ENCODE measurements at regions not wholly inside any gene's neighbourhood (a gene's known extent, or its start where the extent isn't known, plus 50 kb on each side); places are given as distances from the start of the nearest gene placed in this dataset.
A peak's percentile ranks its signal among the peaks of the same experiment; 100 is the strongest.
"Not testable (repeated sequence)": the region's sequence is repeated elsewhere in the genome, so short reads cannot be mapped to it uniquely, and the experiment has no call there.

DNA sequence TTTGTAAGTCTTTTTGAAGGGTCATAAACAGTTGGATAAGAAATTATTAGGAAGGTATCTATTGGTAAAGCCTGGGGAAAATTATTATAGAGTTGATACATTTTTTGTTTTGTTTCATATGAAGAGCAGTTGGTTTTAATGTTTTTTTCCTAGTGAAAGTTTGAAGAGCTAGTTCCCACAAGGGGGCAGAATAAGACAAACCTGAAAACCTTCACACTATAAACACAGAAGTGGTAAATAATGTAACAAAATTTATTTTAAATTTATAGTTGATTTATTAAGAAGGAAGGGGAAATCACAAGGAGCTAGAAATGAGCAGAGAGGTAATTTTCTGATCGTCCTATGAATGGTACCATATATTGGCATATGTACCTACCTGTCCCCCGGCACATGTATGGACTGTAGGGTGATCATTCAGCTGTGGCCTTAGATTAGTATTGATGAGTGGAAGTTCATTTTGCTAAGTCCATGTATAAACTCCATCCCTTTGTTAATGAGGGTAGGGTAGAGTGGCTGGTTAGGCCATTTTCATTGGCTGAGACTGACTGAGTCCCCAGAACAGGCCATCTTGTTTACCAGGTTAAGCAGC lies 116.3 kb downstream of the TANC2 start:
- ATAC-seq, result no peak

- ATAC-seq, result no peak
Measured at GRCh38 chr17:63082952-63083351, 116.9 kb downstream of the TANC2 start.

DNA sequence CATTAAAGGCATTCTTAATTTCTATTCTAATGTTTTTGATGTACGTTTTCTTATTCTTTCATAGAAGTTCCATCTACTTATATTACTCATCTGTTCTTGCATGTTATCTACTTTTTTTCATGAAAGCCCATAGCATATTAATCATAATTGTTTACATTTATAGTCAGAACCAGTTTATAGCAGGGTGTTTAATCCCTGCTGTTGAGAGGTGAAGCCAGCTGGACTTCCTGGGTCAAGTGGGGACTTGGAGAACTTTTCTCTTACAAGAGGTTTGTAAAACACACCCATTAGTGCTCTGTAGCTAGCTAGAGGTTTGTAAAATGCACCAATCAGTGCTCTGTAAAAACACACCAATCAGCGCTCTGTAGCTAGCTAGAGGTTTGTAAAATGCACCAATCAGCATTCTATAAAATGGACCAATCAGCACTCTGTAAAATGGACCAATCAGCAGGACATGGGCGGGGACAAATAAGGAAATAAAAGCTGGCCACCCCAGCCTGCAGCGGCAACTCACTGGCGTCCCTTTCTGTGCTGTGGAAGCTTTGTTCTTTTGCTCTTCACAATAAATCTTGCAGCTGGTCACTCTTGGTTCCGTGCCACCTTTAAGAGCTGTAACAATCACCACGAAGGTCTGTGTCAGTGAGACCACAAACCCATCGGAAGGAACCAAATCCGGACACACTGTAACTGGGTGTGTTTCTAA lies 120.6 kb downstream of the TANC2 start:
- peak; percentile 70 for ATAC-seq

DNA sequence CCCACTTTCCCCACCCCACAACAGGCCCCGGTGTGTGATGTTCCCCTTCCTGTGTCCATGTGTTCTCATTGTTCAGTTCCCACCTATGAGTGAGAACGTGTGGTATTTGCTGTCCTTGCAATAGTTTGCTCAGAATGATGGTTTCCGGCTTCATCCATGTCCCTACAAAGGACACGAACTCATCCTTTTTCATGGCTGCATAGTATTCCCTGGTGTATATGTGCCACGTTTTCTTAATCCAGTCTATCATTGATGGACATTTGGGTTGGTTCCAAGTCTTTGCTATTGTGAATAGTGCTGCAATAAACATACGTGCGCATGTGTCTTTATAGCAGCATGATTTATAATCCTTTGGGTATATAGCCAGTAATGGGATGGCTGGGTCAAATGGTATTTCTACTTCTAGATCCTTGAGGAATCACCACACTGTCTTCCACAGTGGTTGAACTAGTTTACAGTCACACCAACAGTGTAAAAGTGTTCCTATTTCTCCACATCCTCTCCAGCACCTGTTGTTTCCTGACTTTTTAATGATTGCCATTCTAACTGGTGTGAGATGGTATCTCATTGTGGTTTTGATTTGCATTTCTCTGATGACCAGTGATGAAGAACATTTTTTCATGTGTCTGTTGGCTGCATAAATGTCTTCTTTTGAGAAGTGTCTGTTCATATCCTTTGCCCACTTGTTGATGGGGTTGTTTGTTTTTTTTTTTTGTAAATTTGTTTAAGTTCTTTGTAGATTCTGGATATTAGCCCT lies 124.5 kb downstream of the TANC2 start:
- ATAC-seq, result not testable (repeated sequence)

DNA sequence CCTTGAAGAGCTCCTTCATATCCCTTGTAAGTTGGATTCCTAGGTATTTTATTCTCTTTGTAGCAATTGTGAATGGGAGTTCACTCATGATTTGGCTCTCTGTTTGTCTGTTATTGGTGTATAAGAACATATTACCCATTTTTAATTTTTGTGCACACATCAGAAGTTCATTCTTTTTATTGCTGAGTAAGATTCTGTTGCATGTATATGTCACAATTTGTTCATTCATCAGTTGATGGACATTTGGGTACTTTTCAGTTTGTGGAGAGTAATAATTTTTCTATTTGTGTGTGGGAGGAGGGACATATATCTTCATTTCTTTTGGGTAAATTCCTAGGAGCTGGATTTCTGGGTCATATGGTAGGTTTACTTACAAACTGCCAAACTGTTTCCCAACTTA lies 125.9 kb downstream of the TANC2 start:
- ATAC-seq, result not testable (repeated sequence)

DNA sequence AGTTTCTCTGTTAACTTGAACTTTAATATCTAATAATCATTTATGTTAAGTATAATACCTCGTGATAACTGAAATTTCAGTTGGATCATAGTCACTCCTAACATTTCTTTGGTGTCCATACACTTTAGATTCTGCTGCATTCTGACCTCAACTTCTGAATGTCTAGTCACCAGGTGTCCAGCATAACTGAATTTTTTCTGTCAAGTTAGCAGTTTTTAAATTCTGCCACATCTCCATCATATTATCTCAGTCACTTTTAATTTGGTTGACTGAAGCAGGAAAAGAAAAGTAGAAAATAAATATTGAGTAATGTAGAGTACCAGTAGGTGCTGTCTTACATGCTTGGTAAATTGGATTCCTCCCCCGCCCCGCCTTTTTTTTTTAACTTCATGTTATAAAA lies 128.6 kb downstream of the TANC2 start:
- no peak for ATAC-seq

DNA sequence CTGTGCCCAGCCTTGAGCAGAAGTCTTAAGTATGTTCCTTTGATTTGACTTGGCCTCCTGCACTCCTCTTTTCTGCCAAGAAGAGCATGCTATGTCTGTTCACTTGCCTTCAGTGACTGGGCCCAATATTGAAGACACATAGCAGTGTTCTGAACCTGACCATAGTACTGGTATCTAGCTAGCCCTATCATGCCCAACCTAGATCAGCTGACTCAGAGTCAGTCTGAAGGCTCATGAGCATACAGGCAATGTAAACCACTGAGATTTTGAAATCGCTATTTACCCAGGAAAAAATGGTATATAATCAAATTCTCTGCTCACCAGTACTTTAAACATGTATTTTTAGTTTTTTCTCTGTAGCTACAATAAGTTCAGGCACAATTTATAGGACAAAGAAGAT lies 129.4 kb downstream of the TANC2 start:
- peak; percentile 70 for ATAC-seq

- ATAC-seq, result no peak
Measured at GRCh38 chr17:63095879-63096278, 129.8 kb downstream of the TANC2 start.

DNA sequence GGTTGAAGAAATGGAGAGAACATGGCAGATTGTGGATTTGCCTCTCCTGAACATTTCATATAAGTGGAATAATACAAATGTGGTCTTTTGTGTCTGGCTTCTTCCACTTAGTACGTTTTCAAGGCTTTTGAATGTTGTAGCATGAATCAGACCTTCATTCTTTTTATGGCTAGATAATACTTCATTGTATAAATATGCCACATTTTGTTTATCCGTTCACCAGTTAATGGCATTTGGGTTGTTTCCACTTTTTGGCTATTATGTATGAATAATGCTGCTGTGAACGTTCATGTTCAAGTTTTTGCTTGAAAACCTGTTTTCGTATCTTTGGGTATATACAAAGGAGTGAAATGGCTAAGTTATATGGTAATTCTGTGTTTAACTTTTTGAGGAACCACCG lies 130.4 kb downstream of the TANC2 start:
- no peak for ATAC-seq

- no peak for ATAC-seq
Measured at GRCh38 chr17:63099425-63099824, 133.4 kb downstream of the TANC2 start.

DNA sequence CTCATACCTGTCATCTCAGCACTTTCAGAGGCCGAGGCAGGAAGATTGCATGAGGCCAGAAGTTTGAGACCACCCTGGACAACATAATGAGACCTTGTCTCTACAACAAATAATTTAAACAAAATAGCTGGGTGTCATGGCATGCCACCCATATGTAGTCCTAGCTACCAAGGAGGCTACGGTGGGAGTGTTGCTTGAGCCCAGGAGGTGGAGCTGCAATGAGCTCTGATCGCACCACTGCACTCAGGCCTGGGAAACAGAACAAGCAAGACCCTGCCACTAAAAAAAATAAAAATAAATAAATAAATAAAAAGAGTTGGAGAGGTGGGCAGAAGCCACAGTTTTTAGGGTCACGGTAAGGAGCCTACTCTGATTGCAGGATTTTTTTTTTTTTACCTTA lies 136.0 kb downstream of the TANC2 start:
- ATAC-seq, result no peak

DNA sequence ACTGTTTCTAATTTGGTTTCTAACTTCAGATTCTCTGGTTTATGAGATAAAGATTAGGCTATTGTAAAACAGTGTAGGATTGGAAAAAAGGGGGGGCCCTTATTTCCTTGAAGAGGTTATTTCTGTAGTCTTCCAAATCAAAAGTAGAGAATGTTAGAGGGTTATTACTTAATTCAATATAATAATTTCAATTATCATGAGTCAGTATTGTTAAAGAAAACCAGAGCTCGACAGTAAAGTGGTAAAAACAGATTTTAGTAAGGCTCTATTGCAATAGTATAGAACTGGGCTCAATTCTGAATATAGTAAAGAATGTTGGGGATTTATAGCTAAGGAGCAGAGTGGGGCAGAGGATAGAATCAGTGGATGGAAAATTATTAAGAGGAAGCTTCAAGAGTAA lies 140.0 kb downstream of the TANC2 start:
- no peak for ATAC-seq

GRCh38 chr17:63109661-63110060 lies 143.6 kb downstream of the TANC2 start:
- no peak for ATAC-seq

- ATAC-seq, result no peak
Measured at GRCh38 chr17:63113167-63113566, 147.1 kb downstream of the TANC2 start.

DNA sequence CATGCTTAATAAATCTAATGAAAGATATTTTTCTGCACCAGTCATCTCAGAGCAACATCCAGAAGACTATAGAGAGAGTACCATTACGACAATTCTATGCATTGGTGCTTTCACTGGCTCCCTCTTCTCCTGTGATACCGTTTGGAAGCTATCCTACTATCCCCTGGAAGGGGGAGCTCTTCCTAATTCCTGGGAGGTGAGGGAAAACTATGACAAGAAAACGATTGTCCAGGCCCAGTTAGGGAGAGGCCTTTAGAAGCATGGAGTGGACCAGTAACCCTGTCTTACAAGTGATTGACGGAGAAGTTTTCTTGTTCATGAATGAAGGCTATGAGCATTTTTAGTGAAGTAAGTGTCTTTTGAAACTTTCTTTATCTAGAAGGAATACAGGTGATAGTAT lies 150.2 kb downstream of the TANC2 start:
- no peak for ATAC-seq

DNA sequence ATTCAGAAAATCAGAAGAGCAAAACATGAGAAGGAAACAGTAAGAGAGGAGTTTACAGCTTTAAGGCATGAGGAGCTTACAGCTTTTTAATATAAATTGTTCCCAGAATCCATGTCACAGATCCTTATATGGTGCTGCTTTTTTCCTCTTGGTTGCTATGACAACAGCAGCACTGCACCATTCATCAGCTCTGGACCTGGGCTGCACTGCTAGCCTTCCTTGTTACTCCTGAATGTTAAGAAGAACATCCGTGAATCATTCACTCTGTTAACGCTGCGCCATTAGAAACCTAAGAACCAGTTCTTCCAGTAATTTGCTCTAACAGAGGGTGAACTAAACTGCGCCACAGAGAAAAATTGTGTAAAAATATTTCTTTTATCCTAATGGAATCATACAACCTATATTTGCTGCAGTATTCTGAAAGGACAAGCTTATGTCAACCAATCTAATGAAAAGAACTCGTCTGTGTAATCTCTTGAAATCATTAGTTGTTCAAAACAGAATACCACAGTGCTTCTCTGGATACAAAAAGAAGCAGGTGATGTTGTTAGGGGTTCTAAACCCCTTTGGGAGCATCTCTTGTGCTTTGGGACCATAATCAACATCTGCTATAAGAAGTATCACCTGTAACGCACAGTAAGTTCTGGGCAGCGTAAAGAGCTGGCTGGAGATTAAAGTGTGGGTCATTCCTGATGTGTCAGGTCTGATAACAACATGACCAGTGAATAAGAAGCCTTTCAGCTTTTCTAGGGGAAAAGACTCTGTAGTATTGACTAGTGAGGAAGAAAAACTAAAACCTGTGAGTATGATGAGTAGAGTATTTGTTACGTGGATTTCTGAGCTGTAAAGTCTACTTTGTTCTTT lies 151.2 kb downstream of the TANC2 start:
- peak; percentile 96 for ATAC-seq

- ATAC-seq, result no peak
Measured at GRCh38 chr17:63120406-63120805, 154.4 kb downstream of the TANC2 start.

- ATAC-seq, result no peak
Measured at GRCh38 chr17:63124536-63124935, 158.5 kb downstream of the TANC2 start.

DNA sequence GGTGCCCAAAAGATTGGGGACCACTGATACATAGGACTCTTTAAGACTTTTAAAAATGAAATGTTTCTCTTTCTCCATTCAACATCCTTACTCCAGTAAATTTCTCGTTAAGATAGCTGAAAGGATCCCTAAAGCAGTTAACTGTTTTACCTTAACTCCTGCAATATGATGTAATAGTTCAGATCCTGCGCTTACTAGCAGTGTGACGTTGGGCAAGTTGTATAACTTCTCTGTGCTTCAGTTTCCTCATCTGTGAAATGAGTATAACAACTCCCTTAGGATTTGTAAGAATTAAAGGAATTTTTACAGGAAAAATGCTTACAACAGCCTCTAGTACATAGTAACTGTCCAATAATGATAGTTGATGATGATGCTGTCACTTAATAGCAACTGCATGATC lies 158.9 kb downstream of the TANC2 start:
- no peak for ATAC-seq

DNA sequence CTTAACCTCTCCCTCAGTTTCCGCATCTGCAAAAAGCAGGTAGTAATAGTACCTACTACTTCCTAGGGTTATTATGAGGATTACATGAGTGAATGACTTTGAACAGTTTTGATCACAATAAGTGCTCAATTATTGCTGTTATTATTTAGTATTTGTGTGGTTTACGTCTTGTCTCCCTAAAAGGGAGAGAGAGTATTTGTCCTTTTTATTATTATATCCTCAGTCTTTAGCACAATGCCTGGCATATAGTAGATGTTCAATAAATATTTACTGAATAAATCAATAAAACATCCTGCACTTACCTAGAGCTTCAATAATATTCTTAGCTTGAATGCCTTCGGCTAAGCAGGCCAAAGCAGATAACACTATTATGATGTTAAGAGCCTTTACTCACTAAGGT lies 160.0 kb downstream of the TANC2 start:
- no peak for ATAC-seq

DNA sequence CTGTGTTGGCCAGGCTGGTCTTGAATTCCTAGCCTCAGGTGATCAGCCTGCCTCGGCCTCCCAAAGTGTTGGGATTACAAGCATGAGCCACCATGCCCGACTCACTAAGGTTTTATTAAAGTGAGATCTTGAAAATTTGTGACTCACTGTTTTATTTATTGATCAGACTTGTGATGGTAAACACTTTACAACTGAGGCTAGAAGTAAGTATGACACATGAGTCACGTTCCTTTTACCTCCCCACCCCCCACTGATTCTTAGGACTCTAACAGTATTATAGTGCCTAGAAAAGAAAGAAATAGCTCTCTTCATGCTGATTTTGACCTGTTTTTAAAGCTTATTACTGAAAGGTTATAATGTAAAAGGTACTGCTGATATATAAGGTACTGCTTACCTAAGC lies 160.6 kb downstream of the TANC2 start:
- ATAC-seq, result no peak

DNA sequence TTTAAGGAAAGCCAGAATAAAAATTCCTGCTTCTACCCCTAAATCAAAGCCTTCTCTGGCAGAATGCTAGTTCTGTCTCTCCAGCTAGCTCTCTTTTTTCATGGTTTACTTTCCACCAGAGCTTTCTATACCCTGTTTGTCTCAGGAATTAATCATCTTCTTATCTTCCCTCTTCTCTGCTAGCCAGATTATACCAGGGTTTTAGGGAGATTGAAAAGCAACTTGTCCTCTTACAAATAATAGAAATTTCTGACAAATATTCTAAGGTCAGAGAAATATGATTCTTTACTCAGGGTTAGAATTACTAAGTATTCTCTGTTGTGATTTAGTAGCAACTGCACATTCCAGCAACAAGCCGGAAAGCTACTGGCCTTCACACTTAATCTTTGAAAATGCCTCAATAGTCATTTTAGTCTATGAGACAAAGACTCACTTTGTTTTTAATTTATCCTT lies 166.4 kb downstream of the TANC2 start:
- ATAC-seq, result no peak

DNA sequence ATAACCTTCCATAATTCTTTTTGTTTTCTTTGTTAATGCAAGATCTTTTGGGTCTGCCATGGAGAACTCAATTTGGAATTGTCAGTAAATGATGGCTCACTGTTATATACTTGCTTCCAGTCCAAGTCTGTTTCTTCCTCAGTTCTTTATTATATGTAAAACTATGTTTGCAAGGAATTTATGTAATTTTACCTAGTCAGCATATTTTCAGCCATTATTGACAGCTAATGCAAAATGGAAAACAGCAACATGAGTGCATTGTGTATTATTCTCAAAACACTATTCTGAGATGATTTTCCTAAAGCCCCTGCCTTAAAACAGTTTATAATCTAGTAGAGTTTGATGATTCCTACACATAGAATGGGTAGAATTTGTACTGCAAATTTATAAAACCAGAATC lies 167.5 kb downstream of the TANC2 start:
- no peak for ATAC-seq
